NCI-H1930 (cell line): ENCODE measurements at regions not wholly inside any gene's neighbourhood (a gene's known extent, or its start where the extent isn't known, plus 50 kb on each side); places are given as distances from the start of the nearest gene placed in this dataset.
"Not testable (repeated sequence)": the region's sequence is repeated elsewhere in the genome, so short reads cannot be mapped to it uniquely, and the experiment has no call there.

Experiments
- DNase-seq, 2 experiments: peaks; one replicate each; lab custom pipeline; 2025; lab: John Stamatoyannopoulos, UW

DNA sequence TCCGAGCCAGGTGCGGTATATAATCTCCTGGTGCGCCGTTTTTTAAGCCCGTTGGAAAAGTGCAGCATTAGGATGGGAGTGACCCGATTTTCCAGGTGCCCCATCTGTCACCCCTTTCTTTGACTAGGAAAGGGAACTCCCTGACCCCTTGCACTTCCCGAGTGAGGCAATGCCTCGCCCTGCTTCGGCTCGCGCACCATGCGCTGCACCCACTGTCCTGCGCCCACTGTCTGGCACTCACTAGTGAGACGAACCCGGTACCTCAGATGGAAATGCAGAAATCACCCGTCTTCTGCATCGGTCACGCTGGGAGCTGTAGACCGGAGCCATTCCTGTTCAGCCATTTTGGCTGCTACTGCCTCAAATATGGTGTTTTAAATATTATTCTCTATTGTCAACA, 198.0 kb downstream of the MEIS1 start:
- DNase-seq = not testable (repeated sequence)

DNA sequence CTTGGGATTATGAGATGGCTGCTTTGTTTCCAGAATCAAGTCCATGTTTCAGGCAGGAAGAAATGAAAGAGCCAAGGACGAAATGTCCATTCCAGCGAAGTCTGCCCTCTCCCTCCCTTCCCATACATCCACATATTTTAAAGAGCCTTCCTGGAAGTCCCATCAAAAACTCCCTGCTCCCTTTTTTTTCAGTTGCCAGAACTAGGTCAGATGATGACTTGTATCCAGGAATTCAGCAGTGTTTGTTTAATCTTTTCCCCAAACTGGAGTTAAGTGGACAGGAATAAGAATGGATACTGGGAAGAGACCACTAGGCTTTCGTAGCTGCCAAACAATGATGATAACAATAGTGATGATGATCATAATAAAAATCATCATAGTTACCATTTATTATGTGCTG, 198.7 kb downstream of the MEIS1 start:
- DNase-seq = no peak

DNA sequence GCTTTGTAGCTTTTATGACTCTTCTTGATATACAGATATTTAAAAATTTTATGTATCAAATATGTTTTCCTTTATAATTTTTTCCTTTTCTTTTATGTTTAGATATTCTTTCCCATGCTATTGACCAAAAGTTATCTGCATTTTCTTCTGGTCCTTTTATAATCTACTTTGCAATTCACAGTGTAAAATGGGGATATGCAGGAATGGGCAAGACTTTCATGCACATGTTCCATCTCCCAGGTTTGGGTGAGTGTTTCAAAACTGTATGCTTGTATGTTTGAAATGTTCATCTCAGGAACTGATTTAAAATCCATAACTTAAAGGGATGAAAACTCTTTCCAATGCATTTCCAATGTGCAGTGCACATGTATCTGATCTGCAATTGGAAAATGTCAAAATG, 199.9 kb downstream of the MEIS1 start:
- DNase-seq = no peak

DNA sequence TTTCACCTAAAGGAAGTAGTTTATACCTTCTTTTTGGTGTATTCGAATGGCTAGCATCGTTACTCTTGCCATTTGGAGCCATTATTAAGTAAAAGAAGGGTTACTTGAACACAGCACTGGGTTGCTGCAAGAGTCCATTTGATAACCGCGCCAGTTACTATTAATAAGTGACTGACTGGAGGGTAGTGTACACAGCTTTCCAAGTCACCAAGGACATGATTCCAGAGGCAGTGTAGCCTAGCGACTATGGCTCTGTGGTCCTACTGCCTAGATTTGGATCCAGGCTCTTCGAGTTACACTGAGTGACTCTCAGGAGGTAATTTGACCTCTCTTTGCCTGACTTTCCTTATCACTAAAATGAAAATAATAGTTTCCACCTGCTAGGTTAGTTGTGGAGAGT, 206.8 kb downstream of the MEIS1 start:
- no peak for DNase-seq

DNA sequence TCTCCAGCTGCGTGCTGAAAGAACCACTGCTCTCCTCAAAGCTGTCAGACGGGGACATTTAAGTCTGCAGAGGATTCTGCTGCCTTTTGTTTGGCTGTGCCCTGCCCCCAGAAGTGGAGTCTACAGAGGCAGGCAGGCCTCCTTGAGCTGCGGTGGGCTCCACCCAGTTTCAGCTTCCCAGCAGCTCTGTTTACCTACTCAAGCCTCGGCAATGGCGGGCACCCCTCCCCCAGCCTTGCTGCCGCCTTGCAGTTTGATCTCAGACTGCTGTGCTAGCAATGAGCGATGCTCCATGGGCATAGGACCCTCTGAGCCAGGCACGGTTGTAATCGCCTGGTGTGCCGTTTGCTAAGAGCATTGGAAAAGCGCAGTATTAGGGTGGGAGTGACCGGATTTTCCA, 213.2 kb downstream of the MEIS1 start:
- DNase-seq = not testable (repeated sequence)

DNA sequence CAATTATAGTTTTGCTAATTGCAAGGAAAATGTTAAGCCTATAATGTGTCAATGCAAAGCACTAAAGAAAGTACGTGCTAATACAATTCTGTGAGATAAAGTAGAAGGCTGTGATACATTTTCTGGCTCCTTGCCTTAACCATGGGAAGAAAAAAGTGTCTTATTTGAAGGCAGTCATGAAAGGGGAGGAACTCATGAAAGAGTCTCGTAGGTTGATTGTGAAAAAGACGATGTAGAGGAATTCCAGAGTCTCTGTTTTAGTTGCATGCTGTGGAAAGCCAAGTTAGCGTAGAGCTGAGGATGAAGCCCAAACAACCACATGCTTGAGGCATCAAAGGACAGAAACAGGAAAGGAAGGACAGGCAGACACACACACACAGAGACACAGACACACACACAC, 214.1 kb downstream of the MEIS1 start:
- DNase-seq = no peak

DNA sequence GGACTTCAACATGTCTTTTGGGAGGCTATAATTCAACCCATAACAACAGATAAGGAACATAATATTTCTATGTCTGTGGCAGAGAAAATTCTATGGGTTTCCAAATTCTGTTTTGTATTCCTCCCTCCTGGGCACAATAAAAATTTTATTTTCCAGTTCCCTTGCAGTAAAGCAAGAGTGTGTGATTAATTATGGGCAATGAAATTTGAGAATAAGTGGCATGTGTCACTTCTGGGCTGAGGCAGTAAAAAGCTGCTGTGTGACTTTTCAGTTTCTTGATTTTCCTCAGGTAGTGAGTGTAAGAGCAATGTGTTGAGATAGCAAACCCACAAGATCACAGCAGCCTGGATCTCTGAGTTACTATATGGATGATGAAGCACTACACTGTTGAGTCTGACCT, 216.4 kb downstream of the MEIS1 start:
- DNase-seq = no peak

DNA sequence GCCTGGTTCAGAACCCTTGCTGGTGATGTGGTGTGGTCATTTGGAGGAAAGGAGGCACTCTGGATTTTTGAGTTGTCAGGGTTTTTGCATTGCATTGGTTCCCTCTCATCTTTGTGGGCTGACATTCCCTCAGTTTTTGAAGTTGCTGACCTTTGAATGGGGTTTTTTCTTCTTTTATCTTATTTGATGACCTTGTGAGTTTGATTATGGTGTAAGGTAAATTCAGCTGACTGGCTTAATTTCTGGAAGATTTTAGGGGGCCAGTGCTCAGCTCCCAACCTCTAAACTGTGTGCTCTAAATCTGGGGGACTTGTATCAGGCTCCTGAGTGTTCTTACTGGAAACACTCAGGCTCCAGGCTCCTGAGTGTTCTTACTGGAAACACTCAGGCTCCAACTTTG, 225.9 kb downstream of the MEIS1 start:
- DNase-seq = no peak

DNA sequence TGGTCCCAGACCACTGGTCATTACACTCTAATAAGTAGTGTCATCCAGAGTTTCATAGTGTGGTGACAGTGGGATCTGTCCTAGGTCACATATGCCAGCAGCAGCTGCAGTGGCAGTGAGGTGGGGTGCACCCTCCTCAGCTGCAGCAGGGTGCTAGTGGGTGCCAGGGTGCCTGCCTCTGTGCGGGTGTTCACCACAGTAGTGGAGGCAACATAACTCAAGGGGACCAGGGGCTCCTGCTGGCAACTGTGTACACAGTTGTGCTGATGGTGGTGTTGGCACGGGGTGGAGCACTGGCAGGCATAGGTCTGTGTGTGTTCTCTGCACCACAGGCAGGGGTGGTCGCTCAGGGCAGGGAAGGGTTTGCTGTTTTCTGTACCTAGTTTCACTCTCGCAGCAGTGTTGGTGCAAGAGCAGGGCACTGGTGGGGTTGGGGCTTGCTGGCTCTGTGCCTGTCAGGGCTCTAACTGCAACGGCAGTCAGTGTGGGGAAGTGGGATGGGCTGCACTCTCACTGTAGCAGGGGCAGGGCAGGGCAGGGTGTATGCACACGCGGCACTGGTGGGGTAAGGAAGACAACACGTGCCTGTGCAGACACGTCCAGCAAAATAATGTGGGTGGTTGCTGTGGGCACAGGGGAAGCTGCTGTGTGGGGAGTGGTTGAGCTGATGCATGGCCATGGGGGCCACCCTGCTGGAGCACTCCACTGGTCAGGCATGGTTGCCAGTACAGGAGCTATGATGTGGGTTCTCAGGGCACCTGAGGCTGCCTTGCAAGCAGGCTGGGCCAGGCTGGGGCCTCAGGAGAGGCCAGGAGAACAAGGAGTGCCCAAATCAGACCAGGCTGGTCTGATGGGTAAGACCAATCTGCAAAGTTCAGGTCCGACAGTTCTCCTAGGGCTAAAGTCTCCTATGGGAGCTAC, 226.6 kb downstream of the MEIS1 start:
- no peak for DNase-seq

DNA sequence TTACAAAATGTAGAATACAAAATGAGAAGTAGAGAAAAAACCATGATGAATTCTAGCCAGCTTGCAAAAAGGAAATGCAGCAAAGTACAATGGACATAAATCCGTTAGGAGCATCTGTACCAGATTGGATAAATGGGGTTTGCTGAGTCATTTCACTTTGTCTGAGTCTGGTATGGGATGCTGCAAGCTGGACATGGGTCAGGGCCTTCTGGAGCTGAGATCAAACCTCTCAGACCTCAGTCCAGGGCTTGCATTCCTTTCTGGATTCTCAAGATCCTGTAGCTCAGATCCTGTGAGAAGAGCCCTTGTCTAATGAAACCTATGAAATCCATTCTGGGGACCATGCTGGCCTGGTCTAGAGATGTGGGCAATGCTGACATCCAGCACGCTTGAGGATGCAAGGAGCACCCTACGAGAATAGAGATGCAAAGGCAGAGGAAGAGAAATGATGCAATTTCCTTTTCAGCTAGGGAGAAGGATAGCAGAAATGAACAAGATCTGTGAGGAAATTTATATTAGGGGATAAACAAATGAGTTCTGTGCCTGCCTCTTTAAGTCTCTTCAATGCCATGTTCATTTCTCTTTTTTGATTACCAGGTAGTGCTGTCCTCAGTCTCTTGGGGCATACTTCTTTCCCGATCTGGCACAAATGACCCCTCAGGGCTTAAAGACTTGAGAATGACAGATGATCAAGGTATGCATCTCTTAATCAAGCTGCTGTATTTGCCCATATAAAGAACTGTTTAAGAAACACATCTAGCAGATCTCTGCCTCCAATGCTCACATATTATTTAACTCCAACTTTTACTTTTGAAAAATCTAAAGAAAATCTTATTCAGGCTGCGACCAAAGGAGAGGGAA, 230.4 kb downstream of the MEIS1 start:
- no peak for DNase-seq

DNA sequence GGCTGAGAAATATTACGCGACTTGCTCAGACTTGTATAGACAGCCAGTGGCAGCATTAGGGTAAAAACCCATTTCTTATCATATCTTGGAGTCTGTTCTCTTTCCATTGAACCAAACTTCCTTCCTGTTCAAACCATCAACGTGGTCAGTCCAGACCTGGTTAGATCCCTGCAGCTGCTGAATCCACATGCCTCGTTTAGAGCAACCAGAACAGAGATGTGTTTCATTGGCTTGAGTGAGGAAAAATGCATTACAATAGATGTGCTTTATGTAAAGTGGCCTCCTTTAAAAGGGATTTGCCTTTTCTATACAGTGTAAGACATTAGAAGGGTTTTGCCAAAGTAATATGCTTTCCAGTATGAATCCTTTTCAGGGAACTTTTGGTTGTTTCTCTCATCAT, 232.4 kb downstream of the MEIS1 start:
- DNase-seq = no peak

DNA sequence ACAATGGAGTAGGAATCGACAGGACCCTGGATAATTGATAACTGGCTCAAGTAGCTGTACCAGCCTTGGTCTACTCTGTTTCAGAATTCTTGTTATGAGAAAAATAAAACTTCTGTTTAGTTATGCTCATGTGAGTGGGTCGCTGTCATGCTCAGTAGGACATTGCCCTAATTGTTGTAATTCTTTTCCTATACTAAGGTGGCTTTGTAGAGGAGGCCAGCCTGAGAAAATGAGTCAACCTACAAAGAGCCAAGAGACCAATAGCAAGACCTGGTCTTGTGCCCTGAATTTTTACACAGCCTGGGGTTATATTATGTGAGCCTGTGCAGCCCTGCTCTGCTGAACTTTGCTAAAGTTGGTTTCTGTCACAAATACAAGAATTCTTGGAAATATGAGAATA, 238.4 kb downstream of the MEIS1 start:
- no peak for DNase-seq

DNA sequence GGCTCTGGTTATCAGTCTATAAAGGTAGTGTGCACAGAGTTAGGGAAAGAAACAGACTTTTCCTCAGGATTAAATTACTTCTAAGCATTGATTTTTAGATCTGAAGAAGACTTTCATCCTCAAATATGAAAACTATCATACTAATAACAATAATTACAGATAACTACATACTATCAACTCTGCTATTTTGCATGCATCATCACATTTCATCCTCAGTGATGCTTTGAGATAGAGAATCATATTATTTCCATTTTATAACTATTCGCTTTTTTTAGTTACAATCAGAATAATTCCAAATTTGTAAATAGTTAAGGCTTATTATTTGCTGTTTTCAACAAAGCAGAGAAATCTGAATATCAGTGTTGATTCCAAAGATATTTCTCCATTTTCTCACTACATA, 239.2 kb downstream of the MEIS1 start:
- no peak for DNase-seq

DNA sequence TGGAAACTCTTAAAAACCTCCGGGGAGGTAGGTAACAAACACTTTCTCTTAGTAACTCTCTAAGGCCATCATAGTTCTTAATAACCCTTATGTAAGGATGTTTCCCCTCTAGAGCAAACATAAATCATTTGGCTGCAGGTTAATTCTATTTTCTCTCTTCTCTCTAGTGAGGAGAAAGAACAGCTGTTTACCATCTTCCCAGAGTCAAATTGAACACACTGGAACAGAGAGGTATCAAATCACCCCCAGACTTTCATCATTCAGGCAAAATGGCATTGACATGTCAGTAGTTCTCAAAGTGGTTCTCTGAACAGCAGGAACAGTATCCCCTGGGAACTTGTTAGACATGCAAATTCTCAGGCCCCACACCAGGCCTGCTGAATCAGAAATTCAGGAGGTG, 240.7 kb downstream of the MEIS1 start:
- DNase-seq = no peak

DNA sequence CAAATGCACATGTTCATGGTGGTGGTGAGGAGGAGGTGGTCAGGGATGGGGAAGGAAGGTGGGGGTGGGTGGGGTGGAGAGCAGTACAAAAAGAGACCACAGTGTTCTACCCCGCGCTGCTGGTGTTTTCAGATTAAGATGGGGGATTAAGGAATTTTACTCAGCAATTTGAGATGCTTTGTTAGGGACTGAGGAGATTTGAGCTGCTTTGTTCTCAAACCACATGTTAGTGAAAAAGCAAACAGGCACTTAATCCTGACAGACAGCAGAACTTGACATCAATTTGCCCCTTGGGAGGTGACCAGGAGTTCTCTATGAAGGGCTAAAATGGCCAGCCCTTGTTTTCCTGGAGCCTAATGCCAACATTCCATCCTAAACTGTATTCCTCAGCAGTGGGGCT, 244.5 kb downstream of the MEIS1 start:
- DNase-seq = no peak

DNA sequence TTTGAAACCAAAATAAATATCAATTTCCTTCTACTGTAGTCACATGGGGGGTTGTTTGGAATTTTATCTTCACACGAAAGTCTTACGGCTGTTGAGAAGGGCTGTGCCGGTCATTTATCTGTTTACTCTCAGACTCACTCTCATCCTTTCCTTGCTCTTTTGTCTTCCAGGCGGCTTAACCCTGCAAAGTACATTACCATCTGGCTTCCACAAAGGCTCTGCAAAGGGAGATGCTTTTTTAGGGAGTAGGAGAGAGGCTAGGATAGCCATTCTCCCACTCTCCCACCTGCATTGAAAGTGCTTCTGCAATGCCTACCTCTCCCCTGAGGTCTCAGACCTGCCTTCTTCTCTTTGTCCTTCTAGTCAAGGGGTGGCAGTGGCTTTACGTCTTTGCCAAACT, 247.6 kb downstream of the MEIS1 start:
- DNase-seq = no peak

DNA sequence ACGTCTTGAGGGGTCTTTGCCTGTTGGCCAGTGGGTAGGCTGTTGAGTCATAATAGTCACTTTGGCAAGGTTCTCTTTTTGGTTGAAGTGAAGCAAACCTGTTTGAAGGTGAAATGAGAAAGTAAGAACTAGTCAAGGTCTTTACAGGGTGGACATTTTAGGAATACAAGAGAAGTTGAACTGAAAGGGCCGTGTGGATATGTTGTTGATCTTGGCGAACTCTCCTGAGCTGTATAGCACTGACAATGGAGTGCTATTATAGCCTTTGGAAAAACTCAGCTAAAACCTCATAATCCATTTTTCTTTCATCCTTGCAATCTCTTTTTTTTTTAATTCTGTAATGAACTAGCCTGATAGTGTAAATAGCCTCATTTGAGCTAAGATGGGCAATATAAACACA, 248.1 kb downstream of the MEIS1 start:
- DNase-seq = no peak

DNA sequence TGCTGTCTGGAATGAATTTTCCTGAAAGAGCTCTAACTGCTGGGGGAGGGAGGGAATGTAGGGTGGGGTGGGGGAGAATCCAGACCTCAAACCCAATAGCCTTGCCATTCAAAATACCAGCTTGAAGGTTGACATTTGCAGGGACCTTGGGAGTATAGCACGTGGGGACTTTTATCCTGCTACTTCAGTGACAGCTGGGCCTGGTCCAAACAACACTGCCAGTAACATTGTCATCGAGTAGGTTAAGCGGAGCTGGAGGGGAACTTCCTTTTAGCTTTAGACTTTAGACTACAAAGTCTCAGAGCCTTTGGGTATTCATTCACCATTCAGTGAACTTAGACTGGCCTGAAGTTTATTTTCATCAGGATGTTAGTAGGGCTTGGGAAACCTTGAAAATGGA, 248.7 kb downstream of the MEIS1 start:
- DNase-seq = no peak

DNA sequence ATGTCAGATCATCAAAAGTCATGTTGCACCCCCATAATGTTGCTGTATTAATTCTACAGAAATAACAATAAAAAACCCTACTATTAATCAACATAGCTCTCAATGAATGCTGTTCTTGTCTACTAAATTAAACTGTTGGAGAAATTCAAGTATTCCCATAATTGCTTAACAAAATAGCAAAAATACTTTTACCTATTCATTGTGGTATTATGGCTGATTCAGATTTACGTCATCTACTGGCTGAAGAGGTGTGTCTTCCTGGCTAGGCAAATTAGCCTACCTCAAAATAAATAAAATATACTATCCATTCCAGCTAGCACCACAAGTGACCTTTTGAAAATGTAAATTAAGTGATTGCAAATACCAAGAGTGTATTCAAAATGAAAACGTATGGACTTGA, 249.4 kb downstream of the MEIS1 start:
- no peak for DNase-seq

DNA sequence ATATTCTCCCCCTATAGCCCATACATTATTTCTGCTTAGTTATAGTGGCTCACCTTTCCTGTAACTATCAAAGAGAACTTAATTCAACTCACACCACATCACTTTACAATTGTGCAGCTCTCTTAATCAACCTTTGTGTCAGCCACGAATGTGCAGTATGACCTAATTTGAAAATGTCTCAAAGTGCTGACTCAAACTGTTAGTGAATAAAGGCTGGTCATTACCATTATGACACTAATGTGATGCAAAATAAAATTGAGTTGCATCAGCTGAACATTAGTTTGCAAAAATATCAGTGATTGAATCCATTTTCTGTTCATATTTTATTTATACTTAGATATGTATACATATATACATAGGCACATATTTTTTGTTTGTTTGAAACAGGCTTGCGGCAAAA, 251.8 kb downstream of the MEIS1 start:
- no peak for DNase-seq

DNA sequence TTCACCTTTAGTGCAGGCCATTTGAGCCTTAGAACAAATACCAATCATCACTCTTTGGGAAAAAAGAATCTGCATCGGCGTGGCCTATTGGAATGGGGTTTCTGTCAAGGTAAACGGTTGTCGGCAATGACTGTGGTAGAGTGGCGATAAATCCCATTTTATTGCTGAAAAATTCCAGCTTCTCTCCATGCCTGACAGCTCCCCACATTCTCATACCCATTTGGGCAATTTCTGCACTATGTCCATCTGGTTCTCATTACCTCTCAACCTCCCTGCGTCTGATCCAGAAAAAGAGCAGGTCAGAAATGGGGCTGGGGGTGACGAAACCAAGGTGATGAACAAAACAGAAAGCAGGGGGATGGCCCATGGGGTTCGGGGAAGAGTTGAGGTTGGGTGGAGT, 254.0 kb downstream of the MEIS1 start:
- no peak for DNase-seq

DNA sequence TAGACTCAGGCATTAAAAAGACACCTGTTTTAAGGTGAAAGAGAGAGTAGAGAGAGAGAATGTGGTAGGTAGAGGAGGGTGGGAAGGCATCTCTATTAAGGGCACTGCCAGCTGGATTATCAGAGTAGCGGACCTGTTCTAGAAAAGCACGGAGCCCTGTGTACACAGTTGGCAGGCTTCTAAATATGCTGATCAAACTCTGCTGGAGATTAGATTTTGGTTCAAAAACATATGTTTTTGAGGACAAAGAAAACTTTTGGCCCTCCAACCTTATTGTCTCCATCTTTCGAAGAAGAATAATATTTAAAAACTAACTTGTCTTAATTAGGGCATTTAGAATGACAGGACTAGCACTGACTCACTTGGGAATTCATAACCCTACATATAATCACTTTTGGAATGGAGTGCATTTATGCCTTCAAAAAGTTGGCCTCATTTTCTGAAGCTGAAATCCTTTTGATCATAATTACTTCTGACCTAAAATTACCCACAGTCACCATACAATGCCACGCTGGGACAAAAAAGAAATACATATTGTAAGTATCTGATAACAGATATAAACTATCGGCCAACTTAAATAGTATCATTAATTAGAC, 254.6 kb downstream of the MEIS1 start:
- DNase-seq = no peak
